ENCODE measurements at regions not wholly inside any gene's neighbourhood (a gene's known extent, or its start where the extent isn't known, plus 50 kb on each side); places are given as distances from the start of the nearest gene placed in this dataset.
"Not testable (repeated sequence)": the region's sequence is repeated elsewhere in the genome, so short reads cannot be mapped to it uniquely, and the experiment has no call there.

DNA sequence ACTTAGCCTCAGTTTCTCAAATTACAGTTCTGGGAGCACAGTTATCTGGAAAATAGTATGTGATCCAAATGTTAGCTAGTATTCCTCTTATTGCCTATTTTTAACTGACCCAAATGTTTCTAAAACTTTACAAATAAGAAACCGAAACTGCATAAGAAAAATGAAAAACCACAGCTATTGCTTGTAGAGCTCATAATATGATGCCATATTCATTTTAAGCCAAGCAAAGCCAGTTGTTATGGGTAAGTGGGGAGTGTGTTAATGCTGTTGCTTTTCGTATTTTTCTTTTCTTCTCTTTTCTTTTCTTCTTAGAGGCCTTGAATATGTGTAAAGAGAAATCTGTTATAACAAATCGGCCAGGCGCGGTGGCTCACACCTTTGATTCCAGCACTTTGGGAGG lies 447.4 kb upstream of the TUSC1 start:
- no peak for DNase-seq (ENCODE audit: extremely low read depth, low read depth, low spot score)

DNA sequence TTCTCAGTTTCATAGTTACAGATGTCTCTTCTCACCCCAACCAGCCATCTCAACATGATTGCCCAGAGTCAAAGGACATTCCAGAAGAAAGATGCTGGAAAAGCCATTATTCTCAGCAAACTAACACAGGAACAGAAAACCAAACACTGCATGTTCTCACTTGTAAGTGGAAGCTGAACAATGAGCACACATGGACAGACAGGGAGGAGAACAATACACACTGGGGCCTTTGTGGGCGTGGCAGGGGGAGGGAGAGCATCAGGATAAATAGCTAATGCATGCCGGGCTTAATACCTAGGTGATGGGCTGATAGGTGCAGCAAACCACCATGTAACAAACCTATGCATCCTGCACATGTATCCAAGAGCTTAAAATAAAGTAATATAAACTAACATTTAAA lies 437.8 kb upstream of the TUSC1 start:
- not testable (repeated sequence) for DNase-seq (ENCODE audit: extremely low read depth, low read depth, low spot score)

DNA sequence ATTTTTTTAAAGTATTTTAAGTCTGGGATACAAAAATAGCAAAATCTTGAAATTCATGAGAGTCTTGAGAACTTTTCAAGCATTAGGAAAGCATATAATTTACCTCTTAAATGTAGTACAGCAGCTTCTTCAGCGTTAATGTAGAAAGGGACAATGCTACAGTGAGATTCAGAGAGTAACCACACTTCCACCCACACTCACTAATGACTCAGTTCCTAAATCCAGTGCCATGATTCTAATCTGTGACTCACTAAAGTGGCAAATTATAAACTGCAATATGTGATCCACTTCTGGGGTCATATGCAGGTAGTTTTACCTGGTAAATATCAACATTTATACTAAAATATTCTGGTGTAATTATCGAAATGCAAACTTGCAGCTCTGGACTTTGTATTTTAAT lies 434.5 kb upstream of the TUSC1 start:
- DNase-seq (ENCODE audit: extremely low read depth, low read depth, low spot score): no peak

DNA sequence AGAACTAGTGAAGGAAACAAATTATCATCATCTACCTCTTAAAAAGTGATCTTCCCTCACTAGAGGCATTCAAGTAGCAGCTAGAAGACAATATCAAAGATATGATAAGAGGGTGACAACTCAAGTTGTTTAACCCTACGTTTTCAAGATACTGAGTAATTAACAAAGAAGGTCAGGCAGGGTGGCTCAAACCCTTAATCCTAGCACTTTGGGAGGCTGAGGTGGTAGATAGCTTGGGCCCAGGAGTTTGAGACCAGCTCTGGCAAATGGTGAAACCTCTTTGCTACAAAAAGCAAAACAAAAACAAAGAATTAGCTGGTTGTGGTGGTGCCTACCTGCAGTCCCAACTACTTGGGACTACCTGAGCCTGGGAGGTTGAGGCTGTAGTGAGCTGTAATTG lies 408.2 kb upstream of the TUSC1 start:
- no peak for DNase-seq (ENCODE audit: extremely low read depth, low read depth, low spot score)

DNA sequence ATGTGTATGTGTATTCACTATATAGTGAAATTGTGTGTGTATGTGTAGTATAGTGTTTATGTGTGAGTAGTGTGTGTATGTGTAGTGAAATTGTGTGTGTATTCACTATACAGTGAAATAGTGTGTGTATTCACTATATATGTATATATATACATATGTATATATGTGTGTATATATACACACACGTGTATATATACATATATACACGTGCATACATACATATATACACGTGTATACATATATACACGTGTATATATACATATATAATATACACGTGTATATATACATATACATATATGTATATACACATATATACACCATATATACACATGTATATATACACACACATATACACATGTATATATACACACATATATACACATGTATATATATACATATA lies 403.6 kb upstream of the TUSC1 start:
- no peak for DNase-seq (ENCODE audit: extremely low read depth, low read depth, low spot score)

DNA sequence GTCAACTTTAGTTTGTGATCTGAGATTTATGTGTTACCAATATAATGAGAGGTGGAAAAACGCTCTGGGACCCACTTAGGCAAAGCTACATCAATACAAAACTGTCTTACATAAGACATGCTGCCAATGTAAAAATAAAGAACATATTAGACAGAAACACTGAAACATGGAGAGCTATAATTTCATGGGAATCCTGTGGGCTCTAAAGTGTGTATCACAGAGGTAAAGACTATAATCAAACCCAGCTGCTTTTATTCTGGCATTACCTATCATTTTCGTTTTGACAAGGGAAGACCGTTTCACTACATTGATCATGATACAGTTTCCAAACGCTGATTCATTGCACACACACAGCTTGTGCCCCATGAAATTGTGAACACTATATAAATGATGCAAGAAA lies 400.5 kb upstream of the TUSC1 start:
- DNase-seq (ENCODE audit: extremely low read depth, low read depth, low spot score): no peak

DNA sequence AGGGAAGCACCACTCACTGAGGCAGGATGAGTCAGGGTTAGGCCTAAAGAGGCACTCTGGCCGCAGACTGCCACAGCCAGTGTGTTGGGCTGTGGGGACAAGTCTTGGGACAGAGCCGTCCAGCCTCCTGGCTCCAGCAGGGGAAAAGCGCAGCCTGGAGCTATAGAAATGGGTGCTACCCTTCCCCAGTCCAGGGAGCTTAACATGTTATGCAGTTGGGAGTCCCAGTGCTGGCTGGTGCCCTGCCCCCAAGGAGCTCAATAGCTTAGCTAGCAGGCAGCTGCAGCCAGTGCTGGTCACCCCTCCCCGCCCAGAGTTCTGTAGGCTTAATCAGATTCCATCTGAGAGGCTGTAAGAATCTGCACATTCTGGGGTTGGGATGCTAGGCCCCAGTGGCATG lies 399.6 kb upstream of the TUSC1 start:
- DNase-seq (ENCODE audit: extremely low read depth, low read depth, low spot score): no peak

DNA sequence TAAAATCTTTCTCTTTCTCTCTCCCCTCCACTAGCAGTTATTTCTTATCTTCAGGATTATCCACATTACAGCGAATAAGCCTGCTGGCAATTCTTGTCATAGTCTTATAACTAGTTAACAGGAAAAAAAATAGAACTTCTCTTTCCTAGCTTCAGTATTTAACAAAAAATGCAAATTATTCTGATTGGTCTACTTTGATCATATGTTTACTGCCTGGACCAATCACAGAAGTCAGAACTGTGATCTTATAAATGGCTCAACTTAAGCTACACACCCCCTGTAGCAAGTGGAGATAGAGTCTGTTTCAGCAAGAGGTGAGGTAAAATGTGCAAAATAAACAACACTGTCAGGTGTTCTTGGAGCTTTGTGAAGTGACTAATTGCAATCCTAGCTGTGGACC lies 389.4 kb upstream of the TUSC1 start:
- DNase-seq (ENCODE audit: extremely low read depth, low read depth, low spot score): no peak

DNA sequence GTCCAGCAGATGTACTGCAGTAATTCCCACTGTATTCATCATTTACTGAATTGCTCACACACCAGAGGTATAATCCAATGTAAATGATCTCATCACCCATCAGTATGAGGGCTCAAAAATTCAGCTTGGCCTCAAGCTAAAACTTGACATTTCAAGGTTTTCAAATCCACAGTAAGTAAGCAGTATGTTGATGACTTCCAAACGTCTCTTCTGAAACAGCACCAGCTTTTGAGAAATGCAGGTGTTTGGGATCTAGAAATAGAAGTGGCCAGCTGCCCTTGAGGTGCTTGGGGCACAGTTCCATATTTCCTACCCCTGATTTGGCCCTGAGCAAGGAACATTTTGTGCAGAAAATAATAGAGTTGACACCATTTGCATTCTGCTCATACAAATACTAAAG lies 388.0 kb upstream of the TUSC1 start:
- no peak for DNase-seq (ENCODE audit: extremely low read depth, low read depth, low spot score)

DNA sequence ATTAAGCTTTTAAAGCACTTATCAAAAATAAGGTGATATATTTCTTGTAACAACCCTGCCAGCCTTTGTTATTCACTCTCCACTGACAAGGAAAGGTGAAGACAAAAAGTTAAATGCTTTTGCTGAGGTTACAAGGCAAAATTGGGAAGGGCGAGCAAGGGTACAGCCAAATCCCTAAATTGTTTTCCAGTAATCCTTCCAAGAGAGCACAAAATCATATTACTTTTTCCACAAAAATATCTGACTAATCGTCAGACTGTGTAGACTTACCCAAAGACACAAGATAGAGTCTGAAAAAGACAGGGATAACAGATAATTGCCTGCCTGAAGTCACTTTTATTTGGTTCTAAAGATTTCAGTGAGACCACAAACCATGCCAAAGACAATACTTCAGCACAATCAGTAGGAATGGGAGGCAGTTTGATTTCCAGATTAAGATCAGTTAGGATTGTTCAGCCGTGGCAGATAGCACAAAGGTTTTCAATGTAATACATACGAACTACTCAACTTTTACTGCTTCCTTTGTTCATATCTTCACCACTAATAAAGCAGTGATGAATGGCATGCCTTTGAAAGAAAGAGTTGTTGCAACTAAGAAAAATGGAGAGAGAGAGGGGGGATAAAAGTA lies 383.8 kb upstream of the TUSC1 start:
- no peak for DNase-seq (ENCODE audit: extremely low read depth, low read depth, low spot score)

DNA sequence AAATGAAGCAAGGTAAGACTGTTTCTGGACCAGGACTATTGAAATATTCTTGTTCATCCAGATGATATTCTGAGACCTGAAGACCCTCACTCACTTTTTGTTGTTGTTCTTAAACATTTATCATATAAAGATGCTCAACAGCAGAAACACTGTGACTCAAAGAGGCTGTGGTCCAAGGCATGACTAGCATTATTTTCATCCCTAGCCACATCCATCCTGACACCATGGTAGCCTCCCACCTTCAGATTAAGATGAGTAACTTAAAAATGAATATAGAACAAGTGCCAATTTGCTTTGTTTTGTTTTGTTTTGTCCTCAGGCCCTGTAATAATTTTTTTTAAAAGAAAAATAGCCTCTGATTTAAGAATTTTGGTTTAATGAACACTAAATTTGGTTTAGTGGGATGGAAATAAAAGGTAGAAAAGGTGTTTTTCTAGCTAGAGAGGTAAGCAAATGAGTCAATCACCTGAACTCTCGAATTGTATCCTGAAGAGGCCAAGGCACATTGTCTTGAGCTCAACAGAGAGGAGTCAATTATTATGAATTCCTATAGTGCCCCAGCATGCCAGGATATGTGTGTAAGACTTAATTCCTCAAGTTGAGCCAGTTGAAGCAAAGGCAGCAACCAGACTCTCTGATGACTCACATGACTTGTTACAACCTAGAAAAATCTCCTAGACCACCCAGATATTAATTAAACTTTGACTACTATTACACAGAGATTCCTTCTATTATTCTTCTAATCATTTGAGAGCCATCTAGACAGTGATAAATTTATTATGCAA lies 380.1 kb upstream of the TUSC1 start:
- no peak for DNase-seq (ENCODE audit: extremely low read depth, low read depth, low spot score)

DNA sequence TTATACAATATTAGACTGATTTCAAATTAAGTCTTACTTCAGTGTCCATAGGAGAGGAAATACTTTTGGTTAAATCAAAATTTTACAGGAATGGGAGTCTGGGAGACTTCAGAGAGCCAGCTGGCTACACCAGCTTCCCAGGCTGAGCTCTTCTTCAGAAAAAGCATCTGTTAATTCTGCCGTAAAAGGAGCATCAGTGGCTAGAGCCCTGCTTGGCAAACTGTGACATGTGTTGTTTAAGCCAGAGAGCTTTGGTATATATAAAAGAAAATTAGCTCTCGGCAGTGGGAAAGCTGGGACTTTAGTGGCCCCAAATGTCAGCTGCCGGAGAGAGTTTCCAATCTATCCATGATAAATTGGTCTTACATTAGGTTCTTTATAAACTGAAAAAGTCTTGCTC lies 378.8 kb upstream of the TUSC1 start:
- no peak for DNase-seq (ENCODE audit: extremely low read depth, low read depth, low spot score)

DNA sequence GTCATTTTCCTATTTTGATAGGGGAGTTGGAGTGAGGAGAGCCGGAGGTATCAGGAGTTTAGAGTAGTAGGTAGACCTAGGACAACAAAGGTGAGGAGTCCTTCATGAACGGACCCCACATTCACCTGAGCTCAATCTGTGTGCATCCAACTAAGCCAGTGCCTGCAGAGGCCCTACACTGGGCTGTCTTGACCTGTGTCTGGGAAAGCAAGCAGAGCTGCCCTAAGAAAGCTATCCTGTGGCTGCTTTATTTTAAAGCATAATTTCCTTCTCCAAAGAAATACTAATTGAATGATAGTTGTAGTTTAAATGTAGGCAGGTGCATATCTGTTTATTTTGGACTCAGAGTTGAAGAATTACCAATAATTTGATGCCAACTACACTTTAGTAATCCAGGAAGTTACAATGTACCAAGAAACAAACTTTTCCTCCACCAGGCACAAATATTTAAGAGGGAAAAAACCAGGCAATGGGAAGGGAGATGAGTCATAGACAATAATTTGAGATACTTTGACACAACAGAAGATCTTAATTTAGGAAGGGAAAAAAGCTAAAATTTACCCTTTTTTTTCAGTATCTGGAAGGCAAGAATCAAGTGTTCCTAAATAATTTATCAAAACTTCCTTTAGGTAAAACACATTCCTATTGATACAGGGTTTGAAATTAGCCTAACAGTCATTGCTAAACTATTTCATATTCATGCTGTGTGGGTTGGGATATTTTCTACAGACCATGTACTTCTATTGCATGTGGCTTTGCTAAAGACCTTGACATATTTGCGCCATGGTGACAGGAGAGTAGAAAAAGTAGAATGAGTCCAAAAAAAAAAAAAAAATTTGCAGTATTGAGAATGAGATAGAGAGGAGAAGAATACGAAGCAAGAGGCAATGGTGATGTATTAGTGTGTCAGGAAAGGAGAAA lies 376.6 kb upstream of the TUSC1 start:
- DNase-seq (ENCODE audit: extremely low read depth, low read depth, low spot score): no peak

DNA sequence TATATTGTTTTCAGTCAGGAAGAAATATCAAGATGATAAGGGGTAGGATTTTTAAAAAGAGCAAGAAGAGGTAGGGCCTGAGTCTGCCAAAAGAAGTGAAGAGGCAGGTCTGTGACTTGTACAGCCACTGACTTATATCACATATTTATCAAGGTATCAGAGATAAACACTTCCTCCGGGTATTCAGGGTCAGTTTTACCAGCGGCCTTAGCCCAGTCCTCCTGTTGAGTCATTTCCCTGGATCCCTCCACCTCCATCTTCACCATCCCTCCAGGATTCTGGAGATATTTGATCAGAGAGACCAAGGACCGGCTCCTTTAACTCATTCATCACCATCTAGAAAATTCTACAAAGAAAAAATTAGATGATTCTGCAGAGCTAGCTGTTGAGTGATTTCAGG lies 375.7 kb upstream of the TUSC1 start:
- DNase-seq (ENCODE audit: extremely low read depth, low read depth, low spot score): no peak

DNA sequence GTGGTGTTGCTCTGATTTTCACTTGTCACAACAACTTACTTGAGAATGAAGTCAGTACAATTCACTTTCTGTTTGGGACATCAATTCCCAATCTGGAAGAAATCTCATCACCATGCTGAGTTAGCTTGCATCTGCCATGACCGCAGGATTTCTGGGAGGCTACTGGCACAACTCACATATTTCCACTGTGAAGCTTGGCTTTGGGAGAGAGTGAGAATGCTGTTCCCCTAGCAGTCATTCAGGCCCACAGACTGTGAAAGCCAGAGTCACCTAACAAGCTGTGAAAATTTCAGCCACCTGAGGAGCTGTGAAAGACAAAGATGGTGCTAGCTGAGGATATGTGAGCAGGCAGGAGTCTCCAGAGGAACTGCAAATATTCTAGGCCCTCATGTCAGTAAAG lies 365.2 kb upstream of the TUSC1 start:
- no peak for DNase-seq (ENCODE audit: extremely low read depth, low read depth, low spot score)

DNA sequence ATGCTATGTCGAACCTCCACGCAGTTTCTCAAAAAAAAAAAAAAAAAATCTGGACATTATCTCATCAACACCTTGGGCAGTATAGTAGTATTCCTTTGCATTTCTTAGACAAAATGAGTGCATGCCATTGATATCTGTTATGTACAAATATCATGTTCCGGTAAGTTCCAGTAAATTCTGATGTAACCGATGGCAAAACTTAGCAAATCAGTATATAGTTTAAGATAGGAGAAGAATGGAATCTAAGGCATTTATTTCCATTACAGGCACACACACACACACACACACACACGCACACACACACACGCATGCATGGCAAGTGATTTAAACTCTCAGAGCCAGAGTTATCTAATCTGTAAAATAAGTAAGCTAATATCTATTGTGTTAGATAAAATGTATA lies 356.5 kb upstream of the TUSC1 start:
- DNase-seq (ENCODE audit: extremely low read depth, low read depth, low spot score): no peak

DNA sequence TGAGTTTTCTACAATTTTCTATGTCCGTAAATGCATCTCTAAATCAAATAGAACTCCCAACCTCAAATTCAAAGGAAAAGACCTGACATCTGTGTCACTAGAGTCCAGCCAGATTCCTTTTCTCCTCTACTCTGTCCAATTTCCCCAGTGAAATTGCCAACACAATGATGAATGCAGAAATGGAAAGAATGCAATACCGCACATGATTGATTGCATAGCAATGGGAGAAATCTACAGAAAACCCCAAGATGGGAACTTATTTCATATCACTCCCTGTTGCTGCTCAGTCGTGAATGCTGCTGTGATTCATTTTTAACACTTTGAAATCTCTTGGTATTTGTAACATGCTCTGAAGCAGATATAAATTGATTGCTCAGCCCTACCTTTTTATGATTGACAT lies 355.1 kb upstream of the TUSC1 start:
- DNase-seq (ENCODE audit: extremely low read depth, low read depth, low spot score): no peak

DNA sequence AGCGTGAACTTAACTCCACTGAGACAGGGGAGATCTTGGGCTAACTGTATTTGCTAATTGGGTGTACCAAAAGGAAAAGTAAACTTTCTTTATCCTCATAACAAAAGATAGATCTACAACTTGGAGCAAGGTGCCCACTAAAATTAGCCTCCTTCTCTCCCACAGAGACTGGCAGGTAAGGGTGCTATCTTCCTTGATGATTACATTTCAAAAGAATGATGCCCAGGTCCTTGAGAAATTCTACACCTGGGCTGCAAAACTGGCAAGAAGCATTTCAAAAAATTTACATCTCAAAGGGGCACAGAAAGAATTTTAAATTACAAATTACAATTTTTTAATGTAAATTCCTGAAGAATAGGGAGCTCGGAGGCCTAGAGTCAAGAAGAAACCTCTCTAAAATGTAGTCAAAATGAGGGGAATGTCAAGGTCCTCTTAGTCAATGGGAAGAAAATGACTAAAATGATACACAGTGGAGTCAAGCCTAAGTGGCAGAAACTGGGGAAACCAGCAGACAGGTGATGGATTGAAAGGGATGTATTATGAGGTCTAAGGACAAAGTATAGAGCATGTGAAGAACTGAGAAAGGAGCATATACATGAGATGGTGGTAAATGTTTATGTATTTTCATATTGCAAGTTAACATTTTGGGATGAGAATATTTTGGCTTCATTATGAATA lies 348.3 kb upstream of the TUSC1 start:
- DNase-seq (ENCODE audit: extremely low read depth, low read depth, low spot score): no peak

DNA sequence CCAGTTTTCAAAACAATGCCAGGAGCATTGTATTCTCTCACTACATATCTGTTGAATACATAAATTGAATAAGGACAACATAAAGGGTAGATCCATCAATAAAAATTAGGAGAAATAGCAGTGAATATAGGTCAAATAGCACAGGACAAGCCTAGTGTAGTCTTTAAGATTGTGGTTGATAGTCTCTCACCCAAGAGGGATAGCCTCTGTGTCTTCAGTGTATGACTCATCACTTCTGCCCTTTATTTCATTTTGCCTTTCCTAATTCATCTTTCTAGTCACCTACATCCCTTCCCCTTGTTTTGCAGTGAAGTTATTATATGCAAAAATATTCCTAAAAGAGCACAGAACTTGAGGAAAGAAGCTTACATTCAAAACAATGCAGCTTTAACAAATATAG lies 335.0 kb upstream of the TUSC1 start:
- DNase-seq (ENCODE audit: extremely low read depth, low read depth, low spot score): no peak

DNA sequence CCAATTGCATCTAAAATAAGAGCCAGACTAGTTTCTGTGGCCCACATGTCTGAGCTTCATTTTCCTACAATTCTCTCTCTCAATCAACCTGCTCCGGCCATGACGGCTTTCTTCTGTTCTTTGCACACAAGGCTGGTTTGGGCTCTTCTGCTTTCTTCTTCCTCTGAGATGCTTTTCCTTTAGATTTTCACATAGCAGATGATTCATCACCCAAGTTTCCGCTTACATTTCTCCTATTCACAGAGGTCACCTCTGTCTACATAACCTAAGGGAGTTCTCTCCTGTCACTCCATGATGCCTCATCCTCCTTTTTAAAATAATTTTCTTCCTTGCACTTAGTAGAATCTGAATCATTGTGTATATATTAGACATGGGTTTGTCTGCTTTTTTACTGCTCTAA lies 334.6 kb upstream of the TUSC1 start:
- no peak for DNase-seq (ENCODE audit: extremely low read depth, low read depth, low spot score)

DNA sequence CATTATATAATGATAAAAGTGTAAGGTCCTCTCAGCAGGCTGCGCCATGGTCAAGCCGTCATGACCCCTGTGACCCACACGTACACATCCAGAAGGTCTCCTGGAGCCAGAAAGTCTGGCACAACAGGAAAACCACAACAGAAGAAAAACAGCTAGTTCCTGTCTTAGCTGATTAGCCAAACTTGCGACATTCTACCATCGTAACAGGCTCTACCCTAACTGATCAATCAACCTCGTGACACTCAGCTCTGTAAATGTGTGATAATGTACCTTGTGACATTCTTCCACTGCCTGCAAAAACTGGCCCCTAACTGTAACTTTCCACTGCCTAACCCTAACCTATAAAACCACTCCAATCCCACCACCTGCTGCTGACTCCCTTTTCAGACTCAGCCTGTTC lies 316.4 kb upstream of the TUSC1 start:
- DNase-seq (ENCODE audit: extremely low read depth, low read depth, low spot score): peak; percentile 25

Data from glomerular endothelial cell (primary cell).